ENCODE measurements at regions not wholly inside any gene's neighbourhood (a gene's known extent, or its start where the extent isn't known, plus 50 kb on each side); places are given as distances from the start of the nearest gene placed in this dataset.

- Histone ChIP-seq H3K36me3 (no peaks in the 10 kb centered on the region), H3K4me3 (no peak overlapping the region), H3K4me1 (no peaks in the 10 kb centered on the region), H3K9me3 (no peaks in the 10 kb centered on the region), H3K27me3 (no peaks in the 10 kb centered on the region), H3K27ac (no peak overlapping the region)
- no peak for TF ChIP-seq CTCF (IDR thresholded peaks at IDR 0.05)
- ATAC-seq (no peak), DNase-seq (no peak)
- intact Hi-C loops (cut with DNase I) = no loop called here
Observed at GRCh38 chr13:70896136-70896535, 787.9 kb upstream of the KLHL1 start.

- 83 to 90% methylated on average over 3 of the region's 3 CpGs for WGBS, 2 donors
- Histone ChIP-seq H3K4me3 (no peak overlapping the region), H3K27me3 (no peaks in the 10 kb centered on the region), H3K36me3 (no peaks in the 10 kb centered on the region), H3K27ac (no peak overlapping the region), H3K4me1 (no peaks in the 10 kb centered on the region), H3K9me3 (no peaks in the 10 kb centered on the region)
- intact Hi-C loops (cut with DNase I) = no loop called here
- TF ChIP-seq CTCF (IDR thresholded peaks at IDR 0.05) = no peak
- no peak for ATAC-seq
- DNase-seq = no peak
Observed at GRCh38 chr13:70895599-70895998, 787.3 kb upstream of the KLHL1 start.

- Histone ChIP-seq H3K4me1 (no peaks in the 10 kb centered on the region), H3K4me3 (no peak overlapping the region), H3K27me3 (no peaks in the 10 kb centered on the region), H3K36me3 (no peaks in the 10 kb centered on the region), H3K27ac (no peak overlapping the region), H3K9me3 (no peaks in the 10 kb centered on the region)
- TF ChIP-seq CTCF (IDR thresholded peaks at IDR 0.05) = no peak
- ATAC-seq (no peak), DNase-seq (no peak)
- 74 to 91% methylated on average over 1 of the region's 1 CpG for WGBS, 2 donors
- intact Hi-C loops (cut with DNase I) = no loop called here
Observed at GRCh38 chr13:70894258-70894657, 786.0 kb upstream of the KLHL1 start.

- intact Hi-C loops (cut with DNase I) = no loop called here
- no peak for TF ChIP-seq CTCF (IDR thresholded peaks at IDR 0.05)
- H3K4me3 ChIP-seq = no peak overlapping the region
- no peaks in the 10 kb centered on the region for H3K27me3 ChIP-seq
- no peak overlapping the region for H3K27ac ChIP-seq
- no peaks in the 10 kb centered on the region for H3K4me1 ChIP-seq
- WGBS, 2 donors = 56 to 59% methylated on average over 1 of the region's 1 CpG
- H3K9me3 ChIP-seq = no peaks in the 10 kb centered on the region
- ATAC-seq (no peak), DNase-seq (no peak)
- H3K36me3 ChIP-seq = no peaks in the 10 kb centered on the region
Observed at GRCh38 chr13:70893832-70894231, 785.6 kb upstream of the KLHL1 start.

- Histone ChIP-seq H3K4me3 (no peak overlapping the region), H3K36me3 (no peaks in the 10 kb centered on the region), H3K27me3 (no peaks in the 10 kb centered on the region), H3K9me3 (peaks cover 0 to 2% (median 0%) of the 10 kb centered on the region in 11 donors), H3K27ac (no peak overlapping the region), H3K4me1 (no peaks in the 10 kb centered on the region)
- TF ChIP-seq CTCF (IDR thresholded peaks at IDR 0.05) = no peak
- DNase-seq (no peak), ATAC-seq (no peak)
- intact Hi-C loops (cut with DNase I) = no loop called here
Observed at GRCh38 chr13:70890289-70890688, 782.0 kb upstream of the KLHL1 start.
